Peyer's patch (tissue), 4 donors: ENCODE measurements at regions not wholly inside any gene's neighbourhood (a gene's known extent, or its start where the extent isn't known, plus 50 kb on each side); places are given as distances from the start of the nearest gene placed in this dataset.

Experiments used
- CTCF ChIP-seq, 6 experiments: fragments of 450-650 bp in 4 of 6; fragments of 200-600 bp in 2 of 6; sonication (generic) in 1 of 6; IDR thresholded peaks; one replicate each; pipeline ENCODE4 v1.5.1; 2017 to 2019; ENCODE audit warnings: antibody characterized with exemption in 6 of 6, mild to moderate bottlenecking in 3 of 6, moderate library complexity in 1 of 6
- POLR2A ChIP-seq, 2 donors: fragments of 450-650 bp; IDR thresholded peaks; one replicate each; pipeline ENCODE4 v1.5.1; 2017; ENCODE audit warnings: antibody characterized with exemption in 2 of 2, mild to moderate bottlenecking in 2 of 2, moderate library complexity in 2 of 2

GRCh38 chr13:84741253-84741652 is 859.0 kb upstream of the SLITRK1 start:
- TF ChIP-seq CTCF (IDR thresholded peaks at IDR 0.05) (no peak), POLR2A (IDR thresholded peaks at IDR 0.05) (no peak)
